DND-41 (cell line): ENCODE measurements at regions not wholly inside any gene's neighbourhood (a gene's known extent, or its start where the extent isn't known, plus 50 kb on each side); places are given as distances from the start of the nearest gene placed in this dataset.

Source experiments
- EZH2 ChIP-seq: IDR thresholded peaks from 3 replicates; pipeline ENCODE4 v1.6.1; 2012; ENCODE audit warnings: borderline replicate concordance, low read depth, mild to moderate bottlenecking, moderate library complexity, low read length, inconsistent platforms; ENCODE audit not compliant: severe bottlenecking
- TF ChIP-seq, protein P1 (sequence below): IDR thresholded peaks from 2 replicates; pipeline ENCODE4 v1.5.1; 2012; ENCODE audit warnings: borderline replicate concordance, low read length, moderate library complexity, mild to moderate bottlenecking; ENCODE audit not compliant: poor library complexity, severe bottlenecking; ENCODE audit errors: extremely low read depth

DNA sequence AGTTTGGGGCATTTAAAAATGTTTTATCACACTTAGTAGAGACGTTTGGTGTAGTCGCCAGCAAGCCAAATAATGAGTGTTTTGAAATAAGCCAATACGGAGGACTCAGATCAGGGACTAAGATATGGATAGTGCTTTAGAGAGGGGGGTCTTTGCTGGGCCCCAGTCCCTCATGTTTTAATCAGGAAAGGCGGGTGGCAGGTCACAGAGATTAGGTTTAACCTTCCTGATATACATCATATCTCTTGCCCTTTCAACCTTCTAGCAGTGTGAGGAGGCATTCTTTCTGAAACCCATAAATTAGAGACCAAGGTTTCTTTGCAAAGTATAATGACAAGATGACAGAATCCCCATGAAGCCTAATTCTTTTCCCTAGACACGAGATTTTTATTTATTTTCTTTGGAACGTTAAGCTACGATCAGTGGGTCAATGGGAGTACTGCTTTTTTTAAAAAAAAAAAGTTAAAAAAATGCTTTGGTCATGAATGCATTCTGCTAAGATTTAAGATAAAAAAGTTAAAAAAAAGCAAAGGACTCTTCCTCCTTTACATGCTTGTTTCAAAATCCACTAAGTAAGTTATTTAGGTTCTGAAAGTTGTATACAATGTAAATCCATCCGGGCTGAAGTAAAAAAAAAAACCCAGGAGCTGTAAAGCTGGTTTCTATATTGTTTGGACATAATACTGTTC is 572.1 kb upstream of the SALL1 start:
- TF ChIP-seq, protein P1, sequence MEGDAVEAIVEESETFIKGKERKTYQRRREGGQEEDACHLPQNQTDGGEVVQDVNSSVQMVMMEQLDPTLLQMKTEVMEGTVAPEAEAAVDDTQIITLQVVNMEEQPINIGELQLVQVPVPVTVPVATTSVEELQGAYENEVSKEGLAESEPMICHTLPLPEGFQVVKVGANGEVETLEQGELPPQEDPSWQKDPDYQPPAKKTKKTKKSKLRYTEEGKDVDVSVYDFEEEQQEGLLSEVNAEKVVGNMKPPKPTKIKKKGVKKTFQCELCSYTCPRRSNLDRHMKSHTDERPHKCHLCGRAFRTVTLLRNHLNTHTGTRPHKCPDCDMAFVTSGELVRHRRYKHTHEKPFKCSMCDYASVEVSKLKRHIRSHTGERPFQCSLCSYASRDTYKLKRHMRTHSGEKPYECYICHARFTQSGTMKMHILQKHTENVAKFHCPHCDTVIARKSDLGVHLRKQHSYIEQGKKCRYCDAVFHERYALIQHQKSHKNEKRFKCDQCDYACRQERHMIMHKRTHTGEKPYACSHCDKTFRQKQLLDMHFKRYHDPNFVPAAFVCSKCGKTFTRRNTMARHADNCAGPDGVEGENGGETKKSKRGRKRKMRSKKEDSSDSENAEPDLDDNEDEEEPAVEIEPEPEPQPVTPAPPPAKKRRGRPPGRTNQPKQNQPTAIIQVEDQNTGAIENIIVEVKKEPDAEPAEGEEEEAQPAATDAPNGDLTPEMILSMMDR: no peak
- TF ChIP-seq EZH2: no peak
